Gastroesophageal sphincter (tissue), 4 donors: ENCODE measurements at regions not wholly inside any gene's neighbourhood (a gene's known extent, or its start where the extent isn't known, plus 50 kb on each side); places are given as distances from the start of the nearest gene placed in this dataset.

Source experiments
- ATAC-seq: fragments of 150-250 bp; one replicate; pipeline ENCODE4 v1.9.1; 2016; ENCODE audit warnings: mild to moderate bottlenecking, moderate library complexity
- H3K27ac ChIP-seq, 4 donors: fragments of 200-600 bp; sonication (generic) in 3 of 4; 1 replicate in 3 of 4; 2 replicates in 1 of 4; pipeline ENCODE4 v1.5.1; 2016 to 2019
- H3K27me3 ChIP-seq: fragments of 200-600 bp; sonication (generic); one replicate; pipeline ENCODE4 v1.5.1; 2019
- H3K36me3 ChIP-seq, 2 donors: fragments of 200-600 bp; sonication (generic); one replicate each; pipeline ENCODE4 v1.5.1; 2019; ENCODE audit warnings: control low read depth in 1 of 2
- H3K4me1 ChIP-seq, 3 donors: fragments of 200-600 bp; sonication (generic); 1 replicate in 2 of 3; 2 replicates in 1 of 3; pipeline ENCODE4 v1.5.1; 2016 to 2019; ENCODE audit warnings: control low read depth in 2 of 3
- H3K4me3 ChIP-seq, 2 donors: fragments of 200-600 bp; sonication (generic); one replicate each; pipeline ENCODE4 v1.5.1; 2019; ENCODE audit warnings: mild to moderate bottlenecking in 1 of 2, moderate library complexity in 1 of 2
- H3K9me3 ChIP-seq, 3 donors: fragments of 200-600 bp; sonication (generic); one replicate each; pipeline ENCODE4 v1.5.1; 2017 to 2019; ENCODE audit warnings: control low read depth in 2 of 3
- CTCF ChIP-seq, 4 experiments: fragments of 200-600 bp in 2 of 4; fragments of 450-650 bp in 2 of 4; sonication (generic) in 1 of 4; IDR thresholded peaks; one replicate each; pipeline ENCODE4 v1.5.1; 2017 to 2019; ENCODE audit warnings: antibody characterized with exemption in 4 of 4, mild to moderate bottlenecking in 2 of 4, moderate library complexity in 2 of 4
- EP300 ChIP-seq: sonication (generic); formaldehyde crosslinking; IDR thresholded peaks from one replicate; pipeline ENCODE4 v1.6.1; 2017; ENCODE audit warnings: antibody characterized with exemption, mild to moderate bottlenecking
- POLR2A ChIP-seq, 2 donors: fragments of 450-650 bp; IDR thresholded peaks; one replicate each; pipeline ENCODE4 v1.6.1; 2017; ENCODE audit warnings: antibody characterized with exemption in 2 of 2, mild to moderate bottlenecking in 2 of 2, moderate library complexity in 1 of 2
- POLR2AphosphoS5 ChIP-seq: sonication (generic); formaldehyde crosslinking; IDR thresholded peaks from one replicate; pipeline ENCODE4 v1.6.1; 2017; ENCODE audit warnings: antibody characterized with exemption
- WGBS, 2 donors: methylation state at CpG; one replicate each; pipeline ENCODE4 v1.1.5; 2018; ENCODE audit warnings: low coverage in 1 of 2; 5-methylcytosine and 5-hydroxymethylcytosine counted together

GRCh38 chr4:181147416-181147951 lies 1095.7 kb upstream of the TENM3 start:
- no peaks in the 10 kb centered on the region for H3K36me3 ChIP-seq
- no peak overlapping the region for H3K27ac ChIP-seq
- H3K27me3 ChIP-seq, result peaks cover 11% of the 10 kb centered on the region
- no peak overlapping the region for H3K4me3 ChIP-seq
- no peaks in the 10 kb centered on the region for H3K9me3 ChIP-seq
- ATAC-seq, result no peak
- TF ChIP-seq POLR2A (IDR thresholded peaks at IDR 0.05) (no peak), CTCF (IDR thresholded peaks at IDR 0.05) (no peak), EP300 (no peak), POLR2AphosphoS5 (no peak)
- 73 to 93% methylated on average over 4 to 6 of the region's 13 CpGs for WGBS, 2 donors
- H3K4me1 ChIP-seq, result no peaks in the 10 kb centered on the region

GRCh38 chr4:181148470-181148869 lies 1094.7 kb upstream of the TENM3 start:
- WGBS, 2 donors, result 38 to 59% methylated on average over 5 of the region's 5 CpGs

GRCh38 chr4:181150191-181150590 lies 1093.0 kb upstream of the TENM3 start:
- no peaks in the 10 kb centered on the region for H3K4me1 ChIP-seq
- no peaks in the 10 kb centered on the region for H3K9me3 ChIP-seq
- TF ChIP-seq POLR2AphosphoS5 (no peak), POLR2A (IDR thresholded peaks at IDR 0.05) (no peak), CTCF (IDR thresholded peaks at IDR 0.05) (no peak), EP300 (no peak)
- H3K27me3 ChIP-seq, result no peaks in the 10 kb centered on the region
- no peak overlapping the region for H3K27ac ChIP-seq
- no peaks in the 10 kb centered on the region for H3K36me3 ChIP-seq
- ATAC-seq, result no peak
- no peak overlapping the region for H3K4me3 ChIP-seq
- WGBS, 2 donors, result 49 to 52% methylated on average over 2 to 4 of the region's 4 CpGs

More at GRCh38 chr4:181148470-181148869, 1094.7 kb upstream of the TENM3 start:
- H3K27ac ChIP-seq, result no peak overlapping the region
- no peak overlapping the region for H3K4me3 ChIP-seq
- no peak for TF ChIP-seq POLR2AphosphoS5
- no peak for TF ChIP-seq CTCF (IDR thresholded peaks at IDR 0.05)
- TF ChIP-seq POLR2A (IDR thresholded peaks at IDR 0.05), result no peak
- no peak for TF ChIP-seq EP300
- ATAC-seq, result no peak
- no peaks in the 10 kb centered on the region for H3K9me3 ChIP-seq
- H3K27me3 ChIP-seq, result peaks cover 3% of the 10 kb centered on the region
- no peaks in the 10 kb centered on the region for H3K36me3 ChIP-seq
- H3K4me1 ChIP-seq, result no peaks in the 10 kb centered on the region

- Histone ChIP-seq H3K36me3 (no peaks in the 10 kb centered on the region), H3K4me3 (no peak overlapping the region), H3K9me3 (no peaks in the 10 kb centered on the region), H3K27me3 (no peaks in the 10 kb centered on the region), H3K4me1 (no peaks in the 10 kb centered on the region), H3K27ac (no peak overlapping the region)
- ATAC-seq, result no peak
- TF ChIP-seq EP300 (no peak), CTCF (IDR thresholded peaks at IDR 0.05) (no peak), POLR2AphosphoS5 (no peak), POLR2A (IDR thresholded peaks at IDR 0.05) (no peak)
- WGBS, 2 donors, result 59 to 97% methylated on average over 3 to 4 of the region's 7 CpGs
Measured at GRCh38 chr4:181151856-181152255, 1091.3 kb upstream of the TENM3 start.

GRCh38 chr4:181157647-181158046 lies 1085.6 kb upstream of the TENM3 start:
- H3K4me1 ChIP-seq, result no peaks in the 10 kb centered on the region
- ATAC-seq, result no peak
- TF ChIP-seq POLR2A (IDR thresholded peaks at IDR 0.05) (no peak), POLR2AphosphoS5 (no peak)
- no peak overlapping the region for H3K27ac ChIP-seq
- WGBS, 2 donors, result 35 to 53% methylated on average over 4 of the region's 4 CpGs
- H3K36me3 ChIP-seq, result no peaks in the 10 kb centered on the region
- H3K4me3 ChIP-seq, result no peak overlapping the region
- H3K9me3 ChIP-seq, result no peaks in the 10 kb centered on the region
- H3K27me3 ChIP-seq, result peaks cover 4% of the 10 kb centered on the region
